ENCODE measurements at regions not wholly inside any gene's neighbourhood (a gene's known extent, or its start where the extent isn't known, plus 50 kb on each side); places are given as distances from the start of the nearest gene placed in this dataset.

DNA sequence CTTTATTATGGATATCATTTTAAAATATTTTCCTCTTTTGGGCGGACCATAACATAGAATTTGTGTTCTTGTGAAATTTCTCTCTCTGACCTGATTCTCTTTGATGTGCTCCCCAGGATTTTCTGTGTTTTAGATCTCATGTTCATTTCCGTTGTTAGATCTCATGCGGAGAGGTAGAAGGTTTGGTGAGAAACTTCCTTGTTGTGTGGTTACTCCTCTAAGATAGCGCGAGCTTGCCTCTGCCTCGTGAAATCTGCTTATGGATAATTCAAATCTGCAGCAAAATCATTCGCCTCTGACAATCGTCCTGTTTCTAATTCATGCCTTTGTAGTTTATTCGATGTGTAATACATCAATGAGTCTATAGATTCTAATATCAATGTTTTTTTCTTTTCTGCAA is 580.4 kb downstream of the USP25 start:
- no peak for DNase-seq

DNA sequence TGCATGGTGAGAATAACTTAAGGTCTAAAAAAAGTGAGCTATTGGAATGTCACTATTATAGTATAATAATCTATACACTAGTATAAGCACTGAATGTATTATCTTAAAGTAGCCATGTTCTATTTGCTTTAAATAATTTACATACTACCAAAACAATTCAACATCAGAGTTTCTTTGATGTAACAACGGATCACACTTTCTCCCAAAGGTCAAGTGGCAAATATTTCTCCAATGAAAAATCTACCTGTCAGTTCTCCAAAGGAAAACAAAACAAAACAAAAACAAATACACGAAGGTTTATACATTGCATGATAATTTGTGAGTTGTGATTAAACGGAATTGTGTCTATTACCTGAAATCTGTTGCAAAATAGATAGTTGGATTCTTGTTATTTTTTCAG is 581.4 kb downstream of the USP25 start:
- DNase-seq: no peak

- no peak for DNase-seq
Measured at GRCh38 chr21:16312321-16312720, 582.5 kb downstream of the USP25 start.

DNA sequence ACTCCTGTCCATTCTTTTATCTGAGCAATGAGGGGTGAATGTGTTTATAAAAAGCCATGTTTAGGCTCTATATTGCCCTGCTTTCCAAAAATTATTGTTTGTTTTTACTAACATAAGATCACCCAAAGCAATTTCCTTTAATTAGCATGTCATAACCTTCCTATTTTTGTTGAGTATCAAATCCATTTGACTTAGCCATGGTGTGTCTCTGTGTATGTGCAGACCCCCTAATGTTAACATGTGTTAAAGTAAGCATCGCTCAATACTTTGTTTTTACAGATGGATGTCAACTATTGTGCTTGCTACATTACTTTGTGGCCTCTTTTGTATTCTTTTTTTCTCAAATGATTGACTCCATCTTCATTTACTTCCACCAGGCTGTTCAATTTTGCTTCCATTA is 585.4 kb downstream of the USP25 start:
- DNase-seq: no peak

GRCh38 chr21:16318651-16319300 is 589.0 kb downstream of the USP25 start:
- no peak for DNase-seq

DNA sequence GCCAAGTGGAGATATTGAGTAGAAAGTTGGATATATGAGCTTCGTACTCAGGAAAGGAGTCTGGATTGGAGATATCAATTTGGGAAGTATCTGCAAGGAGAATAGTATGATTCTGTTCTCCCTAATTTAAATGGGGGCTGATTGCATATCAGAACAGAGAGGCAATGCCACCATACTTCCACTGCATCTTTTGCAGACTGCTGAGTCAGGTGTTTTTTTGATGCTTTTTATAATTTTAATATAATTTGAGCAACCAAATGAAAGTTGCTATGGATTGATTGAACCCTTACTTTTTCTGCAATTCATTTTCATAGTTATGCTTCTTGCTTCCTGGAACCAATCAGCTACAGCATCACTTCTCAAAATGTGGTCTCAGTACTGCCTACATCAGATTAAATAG is 590.3 kb downstream of the USP25 start:
- DNase-seq: no peak

DNA sequence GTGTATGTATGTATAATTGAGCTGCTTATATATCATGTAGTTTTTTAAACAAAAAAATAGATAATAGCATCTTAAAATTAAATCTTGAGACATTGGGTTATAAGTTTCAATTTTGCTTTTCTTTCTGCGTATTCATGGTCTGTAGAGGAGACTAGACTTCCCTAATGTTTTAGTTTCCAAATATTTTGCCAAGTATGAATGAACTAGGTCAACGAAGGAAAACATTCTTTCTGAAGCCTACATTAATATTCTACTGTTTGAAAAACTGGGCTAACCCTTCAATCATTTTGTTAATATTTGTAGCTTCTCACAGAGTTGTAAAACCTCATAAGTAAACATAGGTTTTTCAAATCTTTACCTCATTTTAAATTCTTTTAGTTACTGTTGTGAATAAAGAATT is 592.7 kb downstream of the USP25 start:
- no peak for DNase-seq

DNA sequence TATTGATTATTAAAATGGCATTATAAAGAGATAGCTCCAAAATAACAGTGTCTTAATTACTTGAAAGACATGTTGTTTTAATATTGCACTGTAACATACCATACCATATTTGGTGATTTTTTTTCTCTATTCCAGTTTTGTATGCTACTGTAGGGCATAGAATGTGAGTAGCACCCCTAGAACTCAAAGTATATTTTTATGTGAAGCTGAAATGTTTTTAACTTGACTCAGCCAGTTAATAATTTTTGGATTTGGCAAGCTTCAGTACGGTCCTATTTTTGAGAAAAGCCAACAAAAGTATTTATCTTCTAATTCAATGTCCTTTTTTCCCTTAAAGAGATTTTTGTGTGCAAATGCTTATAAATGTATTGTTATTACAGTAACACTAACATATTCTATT is 593.8 kb downstream of the USP25 start:
- DNase-seq: no peak

DNA sequence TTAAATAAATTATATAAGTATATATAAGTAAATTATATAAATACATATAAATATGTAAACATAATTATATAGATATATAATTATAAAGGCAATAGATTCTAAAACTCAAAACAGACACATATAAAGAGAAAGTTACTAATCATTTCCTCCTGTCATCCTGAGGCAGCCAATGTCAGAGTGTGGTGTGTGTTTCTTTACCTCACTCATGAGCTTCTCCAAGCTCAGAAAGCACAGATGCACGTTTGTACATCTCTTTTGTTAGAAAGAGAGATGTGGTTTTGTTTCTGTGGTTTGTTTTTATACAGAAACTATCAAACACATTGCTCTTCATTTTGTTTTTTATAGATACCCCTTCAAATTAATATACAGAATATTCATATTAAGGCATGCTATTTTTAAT is 594.8 kb downstream of the USP25 start:
- no peak for DNase-seq

- peak; percentile 42 to 83 for DNase-seq
Measured at GRCh38 chr21:16330082-16330907, 600.5 kb downstream of the USP25 start.

GRCh38 chr21:16330908-16331268 is 601.1 kb downstream of the USP25 start:
- DNase-seq: no peak

DNA sequence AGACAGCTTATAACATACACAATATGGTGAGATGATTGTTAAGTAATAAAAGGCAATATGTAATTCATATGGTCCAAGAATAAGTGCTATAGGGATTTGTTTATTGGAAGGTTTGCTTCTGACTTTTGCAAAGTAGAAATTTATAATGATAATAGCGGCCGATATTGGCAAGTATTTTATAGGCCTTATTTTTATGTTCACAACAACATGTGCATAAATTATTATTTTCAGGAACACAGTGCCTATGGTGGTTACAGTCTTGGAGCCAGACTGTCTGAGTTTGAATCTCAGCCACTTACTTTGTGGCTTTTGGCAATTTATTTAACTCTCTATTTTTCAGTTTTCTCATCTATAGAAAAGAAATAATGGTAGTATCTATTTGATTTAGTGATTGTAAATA is 607.5 kb downstream of the USP25 start:
- no peak for DNase-seq

- DNase-seq: no peak
Measured at GRCh38 chr21:16342932-16343331, 613.1 kb downstream of the USP25 start.

DNA sequence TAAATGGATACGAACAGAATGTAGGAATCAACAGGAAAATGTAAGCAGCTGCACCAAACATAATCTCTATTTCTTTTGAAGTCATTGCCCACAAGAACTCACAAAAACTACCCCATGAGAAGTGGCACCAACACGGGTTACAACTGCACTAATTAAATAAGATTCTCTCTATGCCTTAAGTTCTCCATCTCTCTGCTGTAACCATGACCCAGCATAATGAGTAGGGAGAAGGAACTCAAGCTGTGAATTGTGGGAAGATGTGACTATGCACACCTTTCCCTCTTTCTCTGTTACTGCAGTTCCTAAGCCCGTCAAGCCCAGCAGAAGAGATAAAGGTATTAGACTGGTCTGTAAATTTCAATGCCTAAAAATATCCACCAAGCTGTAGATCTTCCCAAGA is 614.0 kb downstream of the USP25 start:
- no peak for DNase-seq

- DNase-seq: no peak
Measured at GRCh38 chr21:16345757-16346156, 616.0 kb downstream of the USP25 start.

GRCh38 chr21:16347223-16347622 is 617.4 kb downstream of the USP25 start:
- no peak for DNase-seq

DNA sequence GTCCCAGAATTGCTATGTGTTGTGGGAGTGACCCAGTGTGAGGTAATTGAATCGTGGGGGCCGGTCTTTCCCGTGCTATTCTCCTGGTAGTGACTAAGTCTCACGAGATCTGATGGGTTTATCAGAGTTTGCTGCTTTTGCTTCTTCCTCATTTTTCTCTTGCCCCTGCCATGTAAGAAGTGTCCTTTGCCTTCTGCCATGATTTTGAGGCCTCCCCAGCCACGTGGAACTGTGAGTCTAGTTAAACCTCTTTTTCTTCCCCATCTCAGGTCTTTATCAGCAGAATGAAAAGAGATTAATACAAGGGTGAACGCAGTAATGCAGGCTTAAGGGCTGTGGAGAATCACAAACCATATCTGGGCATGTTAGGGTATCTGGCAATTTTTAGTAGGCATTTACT is 624.0 kb downstream of the USP25 start:
- no peak for DNase-seq

GRCh38 chr21:16357994-16358393 is 628.2 kb downstream of the USP25 start:
- DNase-seq: no peak

DNA sequence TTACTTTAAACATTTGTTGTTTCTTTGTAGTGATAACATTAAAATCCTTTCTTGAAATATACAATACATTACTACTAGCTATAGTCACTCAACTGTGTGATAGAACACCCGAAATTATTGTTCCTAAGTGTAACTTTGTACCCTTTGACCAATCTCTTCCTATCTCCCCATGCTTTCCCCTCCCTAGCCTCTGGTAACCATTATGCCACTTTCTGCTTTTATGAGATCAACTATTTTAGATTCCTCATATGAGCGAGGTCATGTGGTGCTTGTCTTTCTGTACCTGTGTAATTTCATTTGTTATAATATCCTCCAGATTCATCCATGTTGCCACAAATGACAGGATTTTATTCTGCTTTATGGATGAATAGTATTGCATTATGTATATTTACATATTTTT is 629.0 kb downstream of the USP25 start:
- DNase-seq: no peak

GRCh38 chr21:16363100-16363499 is 633.3 kb downstream of the USP25 start:
- DNase-seq: no peak

- no peak for DNase-seq
Measured at GRCh38 chr21:16363518-16363917, 633.7 kb downstream of the USP25 start.

DNA sequence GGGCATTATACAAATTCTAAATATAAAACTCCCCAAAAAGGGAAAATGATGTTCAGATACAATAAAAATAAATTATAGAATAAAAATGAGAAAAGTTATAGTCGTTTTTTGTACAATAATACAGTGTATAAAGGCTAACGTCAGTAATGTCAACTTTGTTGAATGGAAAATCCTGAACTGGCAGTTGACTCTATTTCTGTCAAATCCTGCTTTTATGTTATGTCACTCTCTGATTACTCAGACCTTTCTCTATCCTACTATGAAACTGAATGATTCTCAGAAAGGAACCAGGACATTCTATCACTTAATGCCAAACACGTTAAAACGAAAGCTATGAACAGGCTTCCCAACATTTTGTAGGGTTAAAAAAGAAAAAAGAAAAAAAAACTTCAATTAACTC is 636.4 kb downstream of the USP25 start:
- no peak for DNase-seq

- no peak for DNase-seq
Measured at GRCh38 chr21:16367079-16367478, 637.3 kb downstream of the USP25 start.

DNA sequence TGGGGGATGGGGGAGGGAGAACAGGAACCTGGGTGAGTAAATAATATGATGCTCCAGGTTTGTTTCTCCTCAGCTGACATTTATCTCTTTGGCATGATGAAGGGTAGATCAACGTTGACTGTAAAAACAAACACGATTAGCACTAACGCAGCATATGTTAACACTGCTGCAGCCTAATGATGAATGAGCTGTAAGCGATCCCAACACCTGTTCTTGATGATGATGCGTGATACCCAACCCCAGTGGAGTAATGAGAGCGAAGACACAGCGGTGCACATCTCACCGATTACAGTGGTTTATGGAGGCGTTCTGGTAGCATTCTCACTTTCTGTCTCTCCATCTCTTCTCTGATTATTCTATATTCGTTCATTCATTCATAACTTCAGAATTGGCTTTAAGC is 640.4 kb downstream of the USP25 start:
- DNase-seq: no peak

GRCh38 chr21:16372586-16372985 is 642.8 kb downstream of the USP25 start:
- DNase-seq: no peak
